ENCODE measurements at regions not wholly inside any gene's neighbourhood (a gene's known extent, or its start where the extent isn't known, plus 50 kb on each side); places are given as distances from the start of the nearest gene placed in this dataset.

- 92% methylated on average over 3 of the region's 3 CpGs for WGBS
- peaks cover 0 to 7% (median 2%) of the 10 kb centered on the region in 4 donors for H3K27me3 ChIP-seq (ENCODE audit: control insufficient read depth in 4 of 4, insufficient read depth in 4 of 4, low read length in 3 of 4)
- no peaks in the 10 kb centered on the region for H3K36me3 ChIP-seq (ENCODE audit: control insufficient read depth in 4 of 4, insufficient read depth in 3 of 4, low read depth in 1 of 4, low read length in 3 of 4)
- H3K4me1 ChIP-seq (ENCODE audit: control insufficient read depth in 4 of 4, insufficient read depth in 4 of 4, low read length in 3 of 4): no peaks in the 10 kb centered on the region
- H3K27ac ChIP-seq (ENCODE audit: low read depth in 1 of 2, low read length in 2 of 2): no peak overlapping the region
- DNase-seq (ENCODE audit: low spot score): no peak
- no peak overlapping the region for H3K4me3 ChIP-seq (ENCODE audit: low read depth in 1 of 3, low read length in 3 of 3)
- no peak overlapping the region for H3K9ac ChIP-seq (ENCODE audit: low read depth in 1 of 2, low read length in 2 of 2)
- TF ChIP-seq, protein P1, sequence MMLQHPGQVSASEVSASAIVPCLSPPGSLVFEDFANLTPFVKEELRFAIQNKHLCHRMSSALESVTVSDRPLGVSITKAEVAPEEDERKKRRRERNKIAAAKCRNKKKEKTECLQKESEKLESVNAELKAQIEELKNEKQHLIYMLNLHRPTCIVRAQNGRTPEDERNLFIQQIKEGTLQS (IDR thresholded peaks at IDR 0.05): no peak
- TF ChIP-seq FOXA1 (IDR thresholded peaks at IDR 0.05) (no peak), GABPA (IDR thresholded peaks at IDR 0.05 in 1 of 2, conservative IDR thresholded peaks at IDR 0.05 in 1 of 2) (no peak), TAF1 (conservative IDR thresholded peaks at IDR 0.05) (no peak), RAD21 (IDR thresholded peaks at IDR 0.05) (no peak), FOXA2 (IDR thresholded peaks at IDR 0.05) (no peak), CTCF (IDR thresholded peaks at IDR 0.05; ENCODE audit: low read depth, low read length, missing input control) (no peak), REST (IDR thresholded peaks at IDR 0.05) (no peak), EGR1 (IDR thresholded peaks at IDR 0.05; ENCODE audit: low read depth in 2 of 2) (no peak), JUND (IDR thresholded peaks at IDR 0.05) (no peak), HNF4A (conservative IDR thresholded peaks at IDR 0.05) (no peak), NR2F2 (IDR thresholded peaks at IDR 0.05) (no peak)
- H3K9me3 ChIP-seq (ENCODE audit: control insufficient read depth in 4 of 4, low read length in 3 of 4): no peaks in the 10 kb centered on the region
Measured at GRCh38 chr20:25142435-25142834, 53.1 kb upstream of the ENTPD6 start.

GRCh38 chr20:25145131-25145530 lies 50.4 kb upstream of the ENTPD6 start:
- Histone ChIP-seq H3K9ac (ENCODE audit: low read depth in 1 of 2, low read length in 2 of 2) (no peak overlapping the region), H3K27ac (ENCODE audit: low read depth in 1 of 2, low read length in 2 of 2) (no peak overlapping the region), H3K27me3 (ENCODE audit: control insufficient read depth in 4 of 4, insufficient read depth in 4 of 4, low read length in 3 of 4) (peaks cover 0 to 8% (median 7%) of the 10 kb centered on the region in 4 donors), H3K36me3 (ENCODE audit: control insufficient read depth in 4 of 4, insufficient read depth in 3 of 4, low read depth in 1 of 4, low read length in 3 of 4) (no peaks in the 10 kb centered on the region), H3K4me1 (ENCODE audit: control insufficient read depth in 4 of 4, insufficient read depth in 4 of 4, low read length in 3 of 4) (peaks cover 0 to 9% (median 2%) of the 10 kb centered on the region in 4 donors), H3K9me3 (ENCODE audit: control insufficient read depth in 4 of 4, low read length in 3 of 4) (no peaks in the 10 kb centered on the region), H3K4me3 (ENCODE audit: low read depth in 1 of 3, low read length in 3 of 3) (no peak overlapping the region)
- no peak for TF ChIP-seq GABPA (IDR thresholded peaks at IDR 0.05 in 1 of 2, conservative IDR thresholded peaks at IDR 0.05 in 1 of 2)
- WGBS: 75% methylated on average over 7 of the region's 7 CpGs
- DNase-seq (ENCODE audit: low spot score): no peak
